HCT116 (cell line): ENCODE measurements at regions not wholly inside any gene's neighbourhood (a gene's known extent, or its start where the extent isn't known, plus 50 kb on each side); places are given as distances from the start of the nearest gene placed in this dataset.

Experiments
- ATAC-seq: fragments of 200-7000 bp; cut with Tn5 transposase; 2 replicates; pipeline ENCODE4 v1.9.1; 2020; ENCODE audit warnings: mild to moderate bottlenecking, moderate library complexity
- BruUV-seq: library from RNA; stranded (reverse); fragments of 400-500 nt; replicated peaks from 2 replicates; lab custom pipeline; 2021; lab: Mats Ljungman, UMichigan
- CTCF ChIA-PET: fragments of 300-600 bp; sonication (Branson Sonifier 250); formaldehyde crosslinking; loops from one replicate; lab custom pipeline; 2021; ENCODE audit warnings: antibody characterized with exemption; lab: Charles Lee
- POLR2A ChIA-PET: fragments of 300-600, 350-600 bp; sonication (Branson Sonifier 250); formaldehyde crosslinking; loops from one replicate; lab custom pipeline; 2021; ENCODE audit warnings: antibody characterized with exemption; lab: Charles Lee
- RAD21 ChIA-PET, 2 experiments: fragments of 300-600 bp; sonication (Branson Sonifier 250); formaldehyde crosslinking; loops; one replicate each; lab custom pipeline; 2023; ENCODE audit warnings: low total read pairs in 2 of 2; ENCODE audit not compliant: uncharacterized antibody in 2 of 2, unreplicated experiment in 2 of 2, low non-redundant PET in 1 of 2; lab: Charles Lee
- DNase-seq: peaks from one replicate; pipeline ENCODE4 v3.0.0-alpha.2; 2010; ENCODE audit warnings: low read depth, low spot score
- H2AFZ ChIP-seq: fragments of 200-600 bp; shearing (Covaris generic), sonication (generic); 2 replicates; pipeline ENCODE4 v1.6.1; 2017; ENCODE audit warnings: low read depth, mixed run types, mixed read lengths, antibody characterized with exemption, low read length; ENCODE audit not compliant: poor library complexity, severe bottlenecking
- H3K27ac ChIP-seq: 2 replicates; pipeline ENCODE4 v1.5.1; 2012; ENCODE audit warnings: low read depth, low read length
- H3K27me3 ChIP-seq: fragments of 200-600 bp; sonication (generic); 2 replicates; pipeline ENCODE4 v1.6.1; 2016; ENCODE audit warnings: mixed run types, low read length, mixed read lengths; ENCODE audit not compliant: insufficient read depth
- H3K36me3 ChIP-seq, 2 experiments: fragments of 200-500 bp in 1 of 2; fragments of 200-600 bp in 1 of 2; sonication (Bioruptor generic) in 1 of 2; sonication (generic) in 1 of 2; 2 replicates each; pipeline versions ENCODE4 v1.5.1 to v1.6.1; 2014 to 2016; ENCODE audit warnings: low read length in 2 of 2, inconsistent platforms in 1 of 2, mixed read lengths in 1 of 2, mixed run types in 1 of 2; ENCODE audit not compliant: insufficient read depth in 2 of 2, control insufficient read depth in 1 of 2
- H3K4me1 ChIP-seq, 2 experiments: fragments of 200-600 bp in 1 of 2; sonication (generic) in 1 of 2; 2 replicates each; pipeline versions ENCODE4 v1.5.1 to v1.6.1; 2012 to 2017; ENCODE audit warnings: low read length in 2 of 2, inconsistent platforms in 1 of 2, mild to moderate bottlenecking in 1 of 2, mixed read lengths in 1 of 2, mixed run types in 1 of 2, moderate library complexity in 1 of 2; ENCODE audit not compliant: insufficient read depth in 2 of 2, control insufficient read depth in 1 of 2
- H3K4me2 ChIP-seq: fragments of 200-600 bp; sonication (generic); 2 replicates; pipeline ENCODE4 v1.6.1; 2017; ENCODE audit warnings: mixed run types, low read length, mixed read lengths
- H3K4me3 ChIP-seq, 2 experiments: fragments of 200-600 bp in 1 of 2; sonication (generic) in 1 of 2; replicated peaks in 1 of 2; 2 replicates each; pipeline ENCODE4 v1.5.1; 2011 to 2016; ENCODE audit warnings: low read length in 2 of 2, control low read depth in 1 of 2, low read depth in 1 of 2, mild to moderate bottlenecking in 1 of 2, mixed read lengths in 1 of 2, mixed run types in 1 of 2
- H3K79me2 ChIP-seq: fragments of 200-600 bp; sonication (generic); 2 replicates; pipeline ENCODE4 v1.6.1; 2017; ENCODE audit warnings: mild to moderate bottlenecking, mixed run types, low read length, moderate library complexity, mixed read lengths; ENCODE audit not compliant: insufficient read depth
- H3K9ac ChIP-seq: fragments of 200-600 bp; sonication (generic); 2 replicates; pipeline ENCODE4 v1.6.1; 2016; ENCODE audit warnings: low read length, mixed read lengths
- H3K9me2 ChIP-seq: fragments of 200-600 bp; sonication (generic), shearing (Covaris generic); 2 replicates; pipeline ENCODE4 v1.6.1; 2017; ENCODE audit warnings: mixed run types, mild to moderate bottlenecking, moderate library complexity; ENCODE audit not compliant: insufficient read depth
- H3K9me3 ChIP-seq, 2 experiments: fragments of 200-500 bp in 1 of 2; fragments of 200-600 bp in 1 of 2; sonication (Bioruptor generic) in 1 of 2; sonication (generic) in 1 of 2; 2 replicates each; pipeline ENCODE4 v1.6.1; 2014 to 2017; ENCODE audit warnings: low read length in 2 of 2, mixed read lengths in 2 of 2, inconsistent platforms in 1 of 2, low read depth in 1 of 2, mild to moderate bottlenecking in 1 of 2, mixed run types in 1 of 2, moderate library complexity in 1 of 2; ENCODE audit not compliant: control insufficient read depth in 1 of 2, insufficient read depth in 1 of 2
- H4K20me1 ChIP-seq: fragments of 200-600 bp; sonication (generic), shearing (Covaris generic); 2 replicates; pipeline ENCODE4 v1.6.1; 2017; ENCODE audit warnings: mixed run types, mild to moderate bottlenecking, moderate library complexity; ENCODE audit not compliant: insufficient read depth
- CBX3 ChIP-seq: IDR thresholded peaks from 2 replicates; pipeline ENCODE4 v1.6.1; 2012; ENCODE audit warnings: low read depth
- CEBPB ChIP-seq: IDR thresholded peaks from 2 replicates; pipeline ENCODE4 v1.6.1; 2012; ENCODE audit warnings: low read depth
- CTCF ChIP-seq, 3 experiments: fragments of 200-600 bp in 1 of 3; sonication (generic) in 1 of 3; IDR thresholded peaks in 2 of 3; conservative IDR thresholded peaks in 1 of 3; 2 replicates each; pipeline ENCODE4 v1.5.1; 2012 to 2017; ENCODE audit warnings: low read depth in 2 of 3, low read length in 2 of 3, antibody characterized with exemption in 1 of 3, borderline replicate concordance in 1 of 3, control low read depth in 1 of 3, mild to moderate bottlenecking in 1 of 3, mixed read lengths in 1 of 3, mixed run types in 1 of 3, moderate library complexity in 1 of 3; ENCODE audit not compliant: insufficient read depth in 1 of 3
- EGR1 ChIP-seq: IDR thresholded peaks from 2 replicates; pipeline ENCODE4 v1.6.1; 2012; ENCODE audit warnings: low read depth
- EZH2 ChIP-seq: fragments of 200-600 bp; sonication (generic); IDR thresholded peaks from 2 replicates; pipeline ENCODE4 v1.6.1; 2017; ENCODE audit warnings: antibody characterized with exemption, mixed run types
- FOSL1 ChIP-seq: IDR thresholded peaks from 2 replicates; pipeline ENCODE4 v1.6.1; 2012; ENCODE audit warnings: low read depth
- MAX ChIP-seq: IDR thresholded peaks from 2 replicates; pipeline ENCODE4 v1.6.1; 2012
- POLR2A ChIP-seq: IDR thresholded peaks from 2 replicates; pipeline ENCODE4 v1.7.0; 2011; ENCODE audit warnings: borderline replicate concordance; ENCODE audit not compliant: insufficient read depth, insufficient read length; ENCODE audit errors: extremely low read depth
- POLR2AphosphoS5 ChIP-seq: IDR thresholded peaks from 2 replicates; pipeline ENCODE4 v1.6.1; 2011; ENCODE audit warnings: mild to moderate bottlenecking, low read depth, low read length, moderate library complexity
- RAD21 ChIP-seq: IDR thresholded peaks from 2 replicates; pipeline ENCODE4 v1.6.1; 2012; ENCODE audit warnings: low read depth, mild to moderate bottlenecking
- SP1 ChIP-seq: IDR thresholded peaks from 2 replicates; pipeline ENCODE4 v1.6.1; 2012; ENCODE audit warnings: low read depth
- SRF ChIP-seq: IDR thresholded peaks from 2 replicates; pipeline ENCODE4 v1.6.1; 2012; ENCODE audit warnings: low read depth
- YY1 ChIP-seq: IDR thresholded peaks from 2 replicates; pipeline ENCODE4 v1.6.1; 2011; ENCODE audit warnings: low read length, low read depth, moderate library complexity, mild to moderate bottlenecking; ENCODE audit not compliant: insufficient replicate concordance; ENCODE audit errors: extremely low read depth
- ZFX ChIP-seq: fragments of 450-650 bp; IDR thresholded peaks from 2 replicates; pipeline ENCODE4 v1.6.1; 2017
- ZNF274 ChIP-seq: fragments of 200-500 bp; sonication (Bioruptor generic); IDR thresholded peaks from 2 replicates; pipeline ENCODE4 v1.6.1; 2014; ENCODE audit warnings: mild to moderate bottlenecking, low read depth, low read length, inconsistent platforms
- intact Hi-C: fragments of 100-400 bp; cut with micrococcal nuclease; formaldehyde crosslinking; loops from 2 replicates; pipeline ENCODE4 v1.10.0; 2022

- H3K4me1 ChIP-seq: no peaks in the 10 kb centered on the region
- no peak overlapping the region for H2AFZ ChIP-seq
- no peaks in the 10 kb centered on the region for H4K20me1 ChIP-seq
- intact Hi-C loops: no loop called here
- no TSS peak for BruUV-seq
- H3K9me3 ChIP-seq: no peaks in the 10 kb centered on the region
- H3K27me3 ChIP-seq: no peaks in the 10 kb centered on the region
- no peak for ATAC-seq
- RAD21 ChIA-PET: no interaction called here
- POLR2A ChIA-PET: no interaction called here
- H3K27ac ChIP-seq: no peak overlapping the region
- CTCF ChIA-PET: interaction anchor here (0.9 kb wide), 1 partner anchor 13 kb away, joined by 4 read pairs; no protein-coding TSS in a partner anchor
- no peaks in the 10 kb centered on the region for H3K9me2 ChIP-seq
- H3K79me2 ChIP-seq: no peaks in the 10 kb centered on the region
- H3K9ac ChIP-seq: no peak overlapping the region
- TF ChIP-seq CEBPB: no peak
- TF ChIP-seq MAX: no peak
- TF ChIP-seq POLR2AphosphoS5: no peak
- TF ChIP-seq ZNF274: no peak
- TF ChIP-seq CBX3: no peak
- TF ChIP-seq SRF: no peak
- no peak for TF ChIP-seq FOSL1
- TF ChIP-seq SP1: no peak
- TF ChIP-seq POLR2A: no peak
- no peak for TF ChIP-seq ZFX
- no peak for TF ChIP-seq RAD21
- TF ChIP-seq CTCF (IDR thresholded peaks at IDR 0.05 in 2 of 3, conservative IDR thresholded peaks at IDR 0.05 in 1 of 3; ENCODE audit: borderline replicate concordance in 1 of 3, insufficient read depth in 1 of 3, low read depth in 2 of 3, low read length in 2 of 3): no peak
- TF ChIP-seq EZH2: no peak
- no peak for TF ChIP-seq EGR1
- no peak for TF ChIP-seq YY1
- DNase-seq: no peak
- no peak overlapping the region for H3K4me3 ChIP-seq
- H3K36me3 ChIP-seq: no peaks in the 10 kb centered on the region
- H3K4me2 ChIP-seq: no peak overlapping the region
These were observed 165.4 kb downstream of the COPRS start for GRCh38 chr17:31693433-31694220.
